HepG2 (cell line): ENCODE measurements at regions not wholly inside any gene's neighbourhood (a gene's known extent, or its start where the extent isn't known, plus 50 kb on each side); places are given as distances from the start of the nearest gene placed in this dataset.

Source experiments
- FOXP1 ChIP-seq, 2 experiments: fragments of 450-650 bp in 1 of 2; IDR thresholded peaks; 2 replicates each; pipeline ENCODE4 v1.6.1; 2017 to 2018; ENCODE audit warnings: antibody characterized with exemption in 1 of 2
- HIVEP1 ChIP-seq: sonication (generic); formaldehyde crosslinking; IDR thresholded peaks from 2 replicates; pipeline ENCODE4 v1.4.0; 2020; ENCODE audit warnings: mild to moderate bottlenecking, missing genetic modification reagents
- MEF2D ChIP-seq: sonication (generic); formaldehyde crosslinking; IDR thresholded peaks from 2 replicates; pipeline ENCODE4 v1.5.1; 2020; ENCODE audit warnings: mild to moderate bottlenecking, missing genetic modification reagents
- NFRKB ChIP-seq: fragments of 450-650 bp; IDR thresholded peaks from 2 replicates; pipeline ENCODE4 v1.6.1; 2017
- PCBP1 ChIP-seq: fragments of 200-400 bp; formaldehyde crosslinking; IDR thresholded peaks from 2 replicates; pipeline ENCODE4 v1.6.1; 2017; ENCODE audit warnings: mild to moderate bottlenecking, low read depth, low read length, borderline replicate concordance
- ZBTB7A ChIP-seq: sonication (generic); formaldehyde crosslinking; IDR thresholded peaks from 2 replicates; pipeline ENCODE4 v1.8.0; 2022; ENCODE audit warnings: mild to moderate bottlenecking, missing genetic modification reagents
- ZFP36 ChIP-seq: fragments of 150-350 bp; IDR thresholded peaks from 2 replicates; pipeline ENCODE4 v1.6.1; 2018; ENCODE audit warnings: borderline replicate concordance, low read length, low read depth; ENCODE audit not compliant: partially characterized antibody
- ZNF331 ChIP-seq: sonication (generic); formaldehyde crosslinking; IDR thresholded peaks from 2 replicates; pipeline ENCODE4 v1.4.0; 2020; ENCODE audit warnings: missing genetic modification reagents
- ZNF841 ChIP-seq: sonication (generic); formaldehyde crosslinking; IDR thresholded peaks from 2 replicates; pipeline ENCODE4 v1.8.1; 2023; ENCODE audit warnings: missing genetic modification reagents, borderline replicate concordance
- TF ChIP-seq, protein P1 (sequence below): sonication (generic); formaldehyde crosslinking; IDR thresholded peaks from 2 replicates; pipeline ENCODE4 v1.4.0; 2020; ENCODE audit warnings: missing genetic modification reagents, borderline replicate concordance
- TF ChIP-seq, protein P2 (sequence below): sonication (generic); formaldehyde crosslinking; IDR thresholded peaks from 2 replicates; pipeline ENCODE4 v1.5.1; 2020; ENCODE audit warnings: missing genetic modification reagents, mild to moderate bottlenecking, borderline replicate concordance
- TF ChIP-seq, protein P3 (sequence below): sonication (generic); formaldehyde crosslinking; IDR thresholded peaks from 2 replicates; pipeline ENCODE4 v1.4.0; 2020; ENCODE audit warnings: mild to moderate bottlenecking, missing genetic modification reagents

DNA sequence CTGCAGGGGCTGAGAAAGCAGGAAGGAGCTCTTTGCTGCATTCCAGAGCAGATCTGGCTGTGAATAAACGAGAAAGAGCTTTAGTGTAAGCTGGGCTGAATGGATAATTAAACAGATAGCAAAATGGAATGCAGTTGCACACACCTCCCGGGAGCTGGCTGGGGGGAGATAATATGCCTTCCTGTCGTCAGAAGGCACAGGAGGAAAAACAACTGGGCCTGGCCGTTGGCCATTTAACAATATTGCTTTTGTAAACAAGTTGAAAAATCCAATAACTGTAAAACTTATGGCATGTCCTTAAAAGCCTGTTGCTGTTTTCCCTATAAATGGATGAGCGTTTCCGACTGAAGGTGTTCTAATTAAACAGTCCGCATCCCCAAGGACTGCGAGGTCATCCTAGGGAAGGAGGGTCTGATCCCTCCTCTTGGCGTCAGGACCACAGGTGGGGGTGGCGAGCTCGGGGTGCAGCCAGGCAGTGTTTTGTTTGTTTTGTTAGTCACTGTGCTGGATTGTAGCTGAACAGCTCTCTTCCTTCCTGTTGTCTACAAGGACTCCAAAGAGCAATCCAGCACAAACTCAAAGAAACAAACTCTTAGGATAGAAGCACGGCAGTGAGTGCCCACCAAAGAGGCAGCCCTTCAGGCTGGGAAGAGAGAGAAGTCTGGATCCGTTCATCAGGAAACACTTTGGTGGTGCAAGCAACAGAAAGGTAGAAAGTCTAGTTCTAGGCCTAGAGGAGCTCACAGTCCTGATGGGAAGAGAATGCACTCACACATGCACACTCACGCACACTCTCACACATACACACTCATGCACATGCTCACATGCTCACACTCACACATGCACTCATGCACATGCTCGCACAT, 133.4 kb upstream of the SMAD3 start (continued):
- TF ChIP-seq NFRKB (no peak), ZBTB7A (no peak), HIVEP1 (CRISPR knock-in tag) (no peak), PCBP1 (no peak), MEF2D (CRISPR knock-in tag) (0 out of 2 replicates have a peak, but pooled peaks have one; percentile 17), ZNF841 (CRISPR knock-in tag) (no peak), ZFP36 (no peak), ZNF331 (CRISPR knock-in tag) (no peak; the same call in 1 of the 2 replicates), FOXP1 (IDR thresholded peaks at IDR 0.05) (no peak), FOXP1 (CRISPR knock-in tag; IDR thresholded peaks at IDR 0.05) (peak; percentile 81; the same call in 1 of the 2 replicates)
- TF ChIP-seq, protein P1, sequence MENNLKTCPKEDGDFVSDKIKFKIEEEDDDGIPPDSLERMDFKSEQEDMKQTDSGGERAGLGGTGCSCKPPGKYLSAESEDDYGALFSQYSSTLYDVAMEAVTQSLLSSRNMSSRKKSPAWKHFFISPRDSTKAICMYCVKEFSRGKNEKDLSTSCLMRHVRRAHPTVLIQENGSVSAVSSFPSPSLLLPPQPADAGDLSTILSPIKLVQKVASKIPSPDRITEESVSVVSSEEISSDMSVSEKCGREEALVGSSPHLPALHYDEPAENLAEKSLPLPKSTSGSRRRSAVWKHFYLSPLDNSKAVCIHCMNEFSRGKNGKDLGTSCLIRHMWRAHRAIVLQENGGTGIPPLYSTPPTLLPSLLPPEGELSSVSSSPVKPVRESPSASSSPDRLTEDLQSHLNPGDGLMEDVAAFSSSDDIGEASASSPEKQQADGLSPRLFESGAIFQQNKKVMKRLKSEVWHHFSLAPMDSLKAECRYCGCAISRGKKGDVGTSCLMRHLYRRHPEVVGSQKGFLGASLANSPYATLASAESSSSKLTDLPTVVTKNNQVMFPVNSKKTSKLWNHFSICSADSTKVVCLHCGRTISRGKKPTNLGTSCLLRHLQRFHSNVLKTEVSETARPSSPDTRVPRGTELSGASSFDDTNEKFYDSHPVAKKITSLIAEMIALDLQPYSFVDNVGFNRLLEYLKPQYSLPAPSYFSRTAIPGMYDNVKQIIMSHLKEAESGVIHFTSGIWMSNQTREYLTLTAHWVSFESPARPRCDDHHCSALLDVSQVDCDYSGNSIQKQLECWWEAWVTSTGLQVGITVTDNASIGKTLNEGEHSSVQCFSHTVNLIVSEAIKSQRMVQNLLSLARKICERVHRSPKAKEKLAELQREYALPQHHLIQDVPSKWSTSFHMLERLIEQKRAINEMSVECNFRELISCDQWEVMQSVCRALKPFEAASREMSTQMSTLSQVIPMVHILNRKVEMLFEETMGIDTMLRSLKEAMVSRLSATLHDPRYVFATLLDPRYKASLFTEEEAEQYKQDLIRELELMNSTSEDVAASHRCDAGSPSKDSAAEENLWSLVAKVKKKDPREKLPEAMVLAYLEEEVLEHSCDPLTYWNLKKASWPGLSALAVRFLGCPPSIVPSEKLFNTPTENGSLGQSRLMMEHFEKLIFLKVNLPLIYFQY (CRISPR knock-in tag): no peak
- TF ChIP-seq, protein P2, sequence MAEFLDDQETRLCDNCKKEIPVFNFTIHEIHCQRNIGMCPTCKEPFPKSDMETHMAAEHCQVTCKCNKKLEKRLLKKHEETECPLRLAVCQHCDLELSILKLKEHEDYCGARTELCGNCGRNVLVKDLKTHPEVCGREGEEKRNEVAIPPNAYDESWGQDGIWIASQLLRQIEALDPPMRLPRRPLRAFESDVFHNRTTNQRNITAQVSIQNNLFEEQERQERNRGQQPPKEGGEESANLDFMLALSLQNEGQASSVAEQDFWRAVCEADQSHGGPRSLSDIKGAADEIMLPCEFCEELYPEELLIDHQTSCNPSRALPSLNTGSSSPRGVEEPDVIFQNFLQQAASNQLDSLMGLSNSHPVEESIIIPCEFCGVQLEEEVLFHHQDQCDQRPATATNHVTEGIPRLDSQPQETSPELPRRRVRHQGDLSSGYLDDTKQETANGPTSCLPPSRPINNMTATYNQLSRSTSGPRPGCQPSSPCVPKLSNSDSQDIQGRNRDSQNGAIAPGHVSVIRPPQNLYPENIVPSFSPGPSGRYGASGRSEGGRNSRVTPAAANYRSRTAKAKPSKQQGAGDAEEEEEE (CRISPR knock-in tag): 0 out of 2 replicates have a peak, but pooled peaks have one; percentile 60
- TF ChIP-seq, protein P3, sequence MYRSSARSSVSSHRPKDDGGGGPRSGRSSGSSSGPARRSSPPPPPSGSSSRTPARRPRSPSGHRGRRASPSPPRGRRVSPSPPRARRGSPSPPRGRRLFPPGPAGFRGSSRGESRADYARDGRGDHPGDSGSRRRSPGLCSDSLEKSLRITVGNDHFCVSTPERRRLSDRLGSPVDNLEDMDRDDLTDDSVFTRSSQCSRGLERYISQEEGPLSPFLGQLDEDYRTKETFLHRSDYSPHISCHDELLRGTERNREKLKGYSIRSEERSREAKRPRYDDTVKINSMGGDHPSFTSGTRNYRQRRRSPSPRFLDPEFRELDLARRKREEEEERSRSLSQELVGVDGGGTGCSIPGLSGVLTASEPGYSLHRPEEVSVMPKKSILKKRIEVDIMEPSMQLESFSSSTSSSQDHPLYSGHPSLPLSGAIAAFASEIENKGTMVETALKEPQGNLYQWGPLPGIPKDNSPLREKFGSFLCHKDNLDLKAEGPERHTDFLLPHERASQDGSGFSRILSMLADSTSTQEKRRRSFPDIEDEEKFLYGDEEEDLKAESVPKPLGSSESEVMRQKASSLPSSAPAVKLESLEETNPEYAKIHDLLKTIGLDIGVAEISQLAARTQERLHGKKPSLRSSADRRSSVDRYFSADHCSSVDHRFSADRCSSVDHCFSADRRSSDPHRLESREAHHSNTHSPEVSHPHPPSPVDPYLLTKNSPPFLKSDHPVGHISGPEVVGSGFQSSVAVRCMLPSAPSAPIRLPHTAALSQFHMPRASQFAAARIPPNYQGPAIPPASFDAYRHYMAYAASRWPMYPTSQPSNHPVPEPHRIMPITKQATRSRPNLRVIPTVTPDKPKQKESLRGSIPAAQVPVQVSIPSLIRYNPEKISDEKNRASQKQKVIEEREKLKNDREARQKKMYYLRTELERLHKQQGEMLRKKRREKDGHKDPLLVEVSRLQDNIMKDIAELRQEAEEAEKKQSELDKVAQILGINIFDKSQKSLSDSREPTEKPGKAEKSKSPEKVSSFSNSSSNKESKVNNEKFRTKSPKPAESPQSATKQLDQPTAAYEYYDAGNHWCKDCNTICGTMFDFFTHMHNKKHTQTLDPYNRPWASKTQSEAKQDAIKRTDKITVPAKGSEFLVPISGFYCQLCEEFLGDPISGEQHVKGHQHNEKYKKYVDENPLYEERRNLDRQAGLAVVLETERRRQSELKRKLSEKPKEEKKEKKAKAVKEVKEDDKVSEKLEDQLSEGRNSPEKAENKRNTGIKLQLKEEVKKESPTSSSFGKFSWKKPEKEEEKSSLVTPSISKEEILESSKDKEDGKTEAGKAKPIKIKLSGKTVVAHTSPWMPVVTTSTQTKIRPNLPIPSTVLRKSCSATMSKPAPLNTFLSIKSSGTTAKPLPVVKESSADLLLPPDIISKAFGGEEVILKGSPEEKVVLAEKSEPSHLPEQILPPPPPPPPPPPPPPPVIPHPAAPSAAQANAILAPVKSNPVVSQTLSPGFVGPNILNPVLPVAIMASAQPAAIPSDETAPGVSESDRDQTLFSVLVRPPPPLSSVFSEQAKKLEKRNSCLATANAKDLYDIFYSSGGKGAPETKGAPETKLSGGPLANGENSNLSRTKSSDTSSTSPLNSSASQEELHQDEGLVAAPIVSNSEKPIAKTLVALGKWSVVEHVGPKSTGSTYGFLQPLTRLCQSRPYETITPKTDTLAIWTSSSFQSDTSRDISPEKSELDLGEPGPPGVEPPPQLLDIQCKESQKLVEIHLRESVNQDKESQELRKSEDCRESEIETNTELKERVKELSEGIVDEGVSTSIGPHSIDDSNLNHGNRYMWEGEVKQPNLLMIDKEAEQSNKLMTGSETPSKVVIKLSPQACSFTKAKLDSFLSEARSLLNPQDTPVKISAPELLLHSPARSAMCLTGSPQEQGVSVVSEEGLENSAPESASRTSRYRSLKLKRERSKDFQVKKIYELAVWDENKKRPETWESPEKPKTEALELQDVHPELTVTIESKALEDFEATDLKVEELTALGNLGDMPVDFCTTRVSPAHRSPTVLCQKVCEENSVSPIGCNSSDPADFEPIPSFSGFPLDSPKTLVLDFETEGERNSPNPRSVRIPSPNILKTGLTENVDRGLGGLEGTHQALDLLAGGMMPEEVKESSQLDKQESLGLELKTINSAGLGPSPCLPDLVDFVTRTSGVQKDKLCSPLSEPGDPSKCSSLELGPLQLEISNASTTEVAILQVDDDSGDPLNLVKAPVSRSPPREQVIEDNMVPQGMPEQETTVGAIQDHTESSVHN (CRISPR knock-in tag): no peak
